ENCODE measurements at regions not wholly inside any gene's neighbourhood (a gene's known extent, or its start where the extent isn't known, plus 50 kb on each side); places are given as distances from the start of the nearest gene placed in this dataset.

- H3K27me3 ChIP-seq (replicated peaks) = no peaks in the 10 kb centered on the region
- in situ Hi-C loops (cut with HindIII; ENCODE audit: low pct_ligation_motif_present, low sequenced_read_pairs) = no loop called here
- no peak overlapping the region for H3K27ac ChIP-seq
- DNase-seq = no peak
- H3K36me3 ChIP-seq (replicated peaks) = no peaks in the 10 kb centered on the region
- TF ChIP-seq CTCF (IDR thresholded peaks at IDR 0.05; ENCODE audit: low read depth, low read length, missing control alignments) = no peak
- H3K4me3 ChIP-seq (ENCODE audit: low read depth, low read length) = no peak overlapping the region
Measured at GRCh38 chr3:181252631-181253030, 263.1 kb upstream of the DNAJC19 start.

GRCh38 chr3:181250714-181251113, 261.2 kb upstream of the DNAJC19 start:
- Histone ChIP-seq H3K4me3 (ENCODE audit: low read depth, low read length) (no peak overlapping the region), H3K27me3 (replicated peaks) (no peaks in the 10 kb centered on the region), H3K36me3 (replicated peaks) (no peaks in the 10 kb centered on the region), H3K27ac (no peak overlapping the region)
- no peak for TF ChIP-seq CTCF (IDR thresholded peaks at IDR 0.05; ENCODE audit: low read depth, low read length, missing control alignments)
- in situ Hi-C loops (cut with HindIII; ENCODE audit: low pct_ligation_motif_present, low sequenced_read_pairs) = no loop called here
- no peak for DNase-seq

GRCh38 chr3:181239441-181239840, 249.9 kb upstream of the DNAJC19 start:
- Histone ChIP-seq H3K27ac (no peak overlapping the region), H3K27me3 (replicated peaks) (no peaks in the 10 kb centered on the region), H3K36me3 (replicated peaks) (no peaks in the 10 kb centered on the region), H3K4me3 (ENCODE audit: low read depth, low read length) (no peak overlapping the region)
- in situ Hi-C loops (cut with HindIII; ENCODE audit: low pct_ligation_motif_present, low sequenced_read_pairs) = no loop called here
- no peak for DNase-seq
- no peak for TF ChIP-seq CTCF (IDR thresholded peaks at IDR 0.05; ENCODE audit: low read depth, low read length, missing control alignments)

GRCh38 chr3:181230258-181230657, 240.7 kb upstream of the DNAJC19 start:
- no peaks in the 10 kb centered on the region for H3K27me3 ChIP-seq (replicated peaks)
- no peak overlapping the region for H3K4me3 ChIP-seq (ENCODE audit: low read depth, low read length)
- DNase-seq = no peak
- H3K36me3 ChIP-seq (replicated peaks) = no peaks in the 10 kb centered on the region
- H3K27ac ChIP-seq = no peak overlapping the region
- in situ Hi-C loops (cut with HindIII; ENCODE audit: low pct_ligation_motif_present, low sequenced_read_pairs) = no loop called here
- TF ChIP-seq CTCF (IDR thresholded peaks at IDR 0.05; ENCODE audit: low read depth, low read length, missing control alignments) = no peak

GRCh38 chr3:181213347-181213746, 223.8 kb upstream of the DNAJC19 start:
- Histone ChIP-seq H3K4me3 (ENCODE audit: low read depth, low read length) (no peak overlapping the region), H3K27me3 (replicated peaks) (no peaks in the 10 kb centered on the region), H3K27ac (no peak overlapping the region), H3K36me3 (replicated peaks) (no peaks in the 10 kb centered on the region)
- TF ChIP-seq CTCF (IDR thresholded peaks at IDR 0.05; ENCODE audit: low read depth, low read length, missing control alignments) = no peak
- in situ Hi-C loops (cut with HindIII; ENCODE audit: low pct_ligation_motif_present, low sequenced_read_pairs) = no loop called here
- no peak for DNase-seq

- Histone ChIP-seq H3K27ac (no peak overlapping the region), H3K27me3 (replicated peaks) (no peaks in the 10 kb centered on the region), H3K36me3 (replicated peaks) (no peaks in the 10 kb centered on the region), H3K4me3 (ENCODE audit: low read depth, low read length) (no peak overlapping the region)
- DNase-seq = no peak
- in situ Hi-C loops (cut with HindIII; ENCODE audit: low pct_ligation_motif_present, low sequenced_read_pairs) = no loop called here
- TF ChIP-seq CTCF (IDR thresholded peaks at IDR 0.05; ENCODE audit: low read depth, low read length, missing control alignments) = no peak
Measured at GRCh38 chr3:181212271-181212670, 222.7 kb upstream of the DNAJC19 start.
